ENCODE measurements at regions not wholly inside any gene's neighbourhood (a gene's known extent, or its start where the extent isn't known, plus 50 kb on each side); places are given as distances from the start of the nearest gene placed in this dataset.
A peak's percentile ranks its signal among the peaks of the same experiment; 100 is the strongest.

DNA sequence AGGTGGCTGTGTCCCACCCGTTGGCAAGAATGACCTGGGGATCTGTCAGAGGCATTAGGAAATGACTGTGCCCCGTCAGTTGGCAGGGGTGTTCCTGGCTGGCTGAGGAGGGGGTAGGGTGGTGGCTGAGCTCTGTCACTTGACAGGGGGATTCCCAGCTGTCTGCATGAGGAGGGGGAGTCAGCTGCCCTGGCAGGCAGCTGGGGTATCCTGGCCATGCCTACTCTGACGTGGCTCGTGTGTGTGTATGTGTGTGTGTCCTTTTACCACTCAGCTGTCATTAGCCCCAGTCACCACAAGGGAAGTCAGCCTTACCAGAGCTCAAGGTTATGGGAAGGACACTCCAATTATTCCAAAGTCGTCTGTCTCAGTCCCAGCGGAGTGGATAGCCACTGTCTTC is 93.2 kb downstream of the EFNB1 start:
- no peak for DNase-seq (ENCODE audit: low spot score)

DNA sequence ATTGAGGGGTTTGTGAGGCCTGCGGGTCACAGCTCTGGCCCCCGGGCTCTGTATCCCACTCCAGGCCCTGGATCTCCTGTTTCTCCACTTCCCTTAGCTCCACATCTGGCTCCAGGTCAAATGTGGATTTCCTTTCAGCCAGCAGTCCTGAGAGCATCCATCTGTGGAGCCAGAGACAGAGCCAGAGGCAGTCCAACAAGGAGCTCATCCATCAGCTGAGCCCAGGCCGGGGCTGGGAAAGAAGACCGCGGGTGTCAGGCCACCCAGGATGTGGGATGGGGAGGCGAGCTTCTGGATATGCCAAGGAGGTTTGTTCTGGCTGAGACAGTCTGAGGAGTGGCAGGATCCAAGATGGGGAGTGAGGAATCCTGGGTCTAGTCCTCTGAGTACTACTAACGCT is 91.7 kb downstream of the EFNB1 start:
- no peak for DNase-seq (ENCODE audit: low spot score)

DNA sequence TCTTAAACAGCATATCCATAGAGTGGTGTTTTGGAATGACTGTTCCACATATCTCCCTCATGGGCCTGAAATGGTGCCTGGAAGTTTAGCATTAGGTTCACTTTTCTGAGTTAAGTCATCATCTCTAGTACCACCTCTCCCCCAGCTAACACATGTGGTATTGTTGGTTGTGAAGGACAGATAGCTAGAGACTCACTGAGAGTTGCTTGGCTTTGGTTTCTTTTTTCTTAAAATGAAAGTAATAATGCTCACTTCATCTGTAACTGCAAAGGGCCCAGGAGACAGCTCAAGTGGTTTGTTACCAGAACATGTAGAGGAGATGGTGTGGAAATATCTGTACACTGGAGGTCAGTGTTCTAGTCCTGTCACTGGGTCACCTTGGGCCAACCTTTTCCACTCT is 90.9 kb downstream of the EFNB1 start:
- DNase-seq (ENCODE audit: low spot score): no peak

DNA sequence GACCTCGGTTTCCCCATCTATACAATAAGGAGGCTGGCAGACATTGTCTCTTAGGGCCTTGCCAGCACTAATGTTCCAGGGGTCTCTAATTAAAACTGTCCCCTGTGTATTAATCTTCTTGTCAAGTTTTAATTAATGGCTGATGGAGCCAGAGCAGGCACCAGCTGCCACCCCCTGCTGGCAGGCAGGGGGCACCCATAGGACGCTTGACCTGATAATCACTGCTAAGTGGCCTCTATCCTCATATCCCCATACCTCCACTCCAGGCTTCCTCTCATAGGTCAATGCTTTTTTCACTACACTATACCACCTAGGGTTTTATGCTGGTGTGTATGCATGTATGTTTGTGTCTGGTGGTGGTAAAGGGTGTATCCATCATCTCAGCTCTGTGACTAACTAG is 89.4 kb downstream of the EFNB1 start:
- DNase-seq (ENCODE audit: low spot score): no peak

DNA sequence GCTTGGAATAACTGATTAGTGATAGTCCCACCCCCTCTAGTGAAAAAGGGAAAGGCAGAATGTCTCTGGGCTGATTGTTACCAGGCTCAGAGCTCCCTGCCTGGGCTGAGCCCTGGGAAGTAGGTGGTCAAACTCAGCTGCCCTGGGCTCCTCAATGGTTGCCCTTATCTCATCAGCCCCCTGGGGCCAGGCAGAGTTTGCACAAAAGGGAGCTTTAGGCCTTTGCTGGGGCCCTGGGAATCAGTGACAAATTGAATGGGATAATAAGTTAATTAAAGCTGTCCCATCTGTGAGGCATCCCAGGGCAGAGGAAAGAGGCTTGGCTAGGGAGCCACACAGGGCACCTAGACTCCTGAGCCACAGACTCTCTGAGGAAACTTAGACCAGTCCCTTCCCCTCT is 89.0 kb downstream of the EFNB1 start:
- no peak for DNase-seq (ENCODE audit: low spot score)

DNA sequence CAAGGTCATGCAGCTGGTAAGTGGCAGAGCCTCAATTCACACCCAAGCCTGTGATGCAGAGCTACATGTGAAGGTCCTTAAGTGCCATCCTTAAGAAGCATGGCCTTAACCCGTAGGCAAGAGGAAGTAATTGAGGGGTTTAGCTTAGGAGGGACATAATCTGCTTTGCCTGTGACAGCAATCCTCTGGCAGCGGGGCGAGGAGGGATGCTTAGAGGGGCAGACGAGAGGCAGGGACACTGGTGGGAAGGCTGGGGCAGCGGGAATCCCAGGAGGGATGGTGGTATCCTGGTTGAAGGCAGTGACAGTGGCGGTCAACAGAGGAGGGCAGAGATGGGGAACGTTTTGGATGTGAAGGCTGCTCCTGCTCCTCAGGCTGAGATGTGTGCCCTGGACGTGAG is 88.1 kb downstream of the EFNB1 start:
- DNase-seq (ENCODE audit: low spot score): no peak

DNA sequence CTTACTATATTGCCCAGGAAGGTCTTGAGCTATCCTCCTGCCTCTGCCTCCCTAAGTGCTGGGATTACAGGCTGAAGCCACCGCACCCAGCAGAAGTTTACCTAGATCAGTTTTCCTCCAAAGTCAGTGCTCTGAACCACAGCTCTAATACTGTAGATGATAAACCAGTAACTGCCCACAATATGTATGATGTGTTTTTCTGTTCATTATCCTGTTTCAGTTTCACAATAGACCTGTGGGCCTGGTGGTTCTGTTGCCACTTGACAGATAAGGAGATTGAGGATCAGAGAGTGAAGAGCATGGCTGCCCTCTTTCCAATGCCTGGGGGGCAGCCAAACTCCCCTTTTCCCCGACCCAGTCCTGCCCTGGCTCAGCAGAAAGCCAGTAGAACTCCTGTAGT is 87.0 kb downstream of the EFNB1 start:
- no peak for DNase-seq (ENCODE audit: low spot score)

DNA sequence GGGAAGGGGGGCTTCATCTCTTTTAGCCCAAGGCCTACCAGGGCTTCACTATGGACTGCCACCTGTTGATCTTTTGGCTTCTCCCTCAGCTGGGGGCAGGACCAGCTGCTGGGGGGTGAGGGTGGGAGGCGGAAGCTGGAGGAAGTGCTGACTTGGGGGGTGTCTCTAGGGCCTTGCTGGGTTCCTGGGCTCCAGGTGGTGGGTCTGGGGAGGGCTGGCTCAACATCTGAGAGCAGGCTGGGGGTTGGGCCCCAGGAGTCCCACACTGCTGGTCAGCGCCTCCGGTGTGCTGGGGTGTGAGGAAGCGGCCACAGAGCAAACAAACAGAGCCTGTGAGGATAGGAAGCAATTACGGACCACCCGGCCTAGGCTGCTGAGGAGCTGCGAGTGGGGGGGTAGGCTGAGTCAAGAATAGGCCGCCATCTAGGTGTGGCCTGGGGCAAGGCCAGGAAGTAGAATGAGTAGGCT is 85.7 kb downstream of the EFNB1 start:
- no peak for DNase-seq (ENCODE audit: low spot score)

DNA sequence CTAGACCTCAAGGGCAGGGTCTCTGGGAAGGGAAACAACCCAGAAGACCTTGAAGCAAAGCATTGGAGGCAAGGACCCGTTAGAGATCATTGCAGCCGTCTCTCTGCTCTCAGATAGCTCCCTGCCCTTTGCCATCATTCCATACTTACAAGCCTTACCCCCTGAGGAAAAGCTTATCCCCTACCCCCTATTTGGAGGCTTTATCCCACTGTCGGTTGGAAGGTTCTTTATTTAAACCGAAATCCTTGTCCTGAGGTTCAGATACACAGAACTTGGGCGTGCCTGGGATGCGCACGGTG is 84.4 kb downstream of the EFNB1 start:
- no peak for DNase-seq (ENCODE audit: low spot score)

DNA sequence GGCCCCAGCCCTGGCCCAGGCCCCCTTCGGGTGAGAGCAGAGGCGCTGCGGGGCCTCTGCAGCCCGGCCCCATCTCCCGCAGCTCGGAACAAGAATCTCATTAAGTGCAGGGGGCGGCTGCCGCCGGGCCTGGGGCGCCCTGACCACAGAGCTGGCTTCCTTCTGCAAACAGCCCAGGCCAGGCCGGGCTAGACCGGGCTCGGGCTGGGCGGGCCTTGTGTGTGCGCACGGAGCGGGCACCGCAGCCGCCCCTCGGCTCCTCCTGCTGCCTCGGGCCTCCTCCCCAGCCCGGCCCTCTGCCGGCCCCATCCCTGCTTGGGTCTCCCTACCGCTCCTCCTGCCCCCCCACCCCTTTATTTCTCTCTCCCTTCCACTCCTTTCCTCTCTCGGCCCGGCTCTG is 83.3 kb downstream of the EFNB1 start:
- no peak for DNase-seq (ENCODE audit: low spot score)

DNA sequence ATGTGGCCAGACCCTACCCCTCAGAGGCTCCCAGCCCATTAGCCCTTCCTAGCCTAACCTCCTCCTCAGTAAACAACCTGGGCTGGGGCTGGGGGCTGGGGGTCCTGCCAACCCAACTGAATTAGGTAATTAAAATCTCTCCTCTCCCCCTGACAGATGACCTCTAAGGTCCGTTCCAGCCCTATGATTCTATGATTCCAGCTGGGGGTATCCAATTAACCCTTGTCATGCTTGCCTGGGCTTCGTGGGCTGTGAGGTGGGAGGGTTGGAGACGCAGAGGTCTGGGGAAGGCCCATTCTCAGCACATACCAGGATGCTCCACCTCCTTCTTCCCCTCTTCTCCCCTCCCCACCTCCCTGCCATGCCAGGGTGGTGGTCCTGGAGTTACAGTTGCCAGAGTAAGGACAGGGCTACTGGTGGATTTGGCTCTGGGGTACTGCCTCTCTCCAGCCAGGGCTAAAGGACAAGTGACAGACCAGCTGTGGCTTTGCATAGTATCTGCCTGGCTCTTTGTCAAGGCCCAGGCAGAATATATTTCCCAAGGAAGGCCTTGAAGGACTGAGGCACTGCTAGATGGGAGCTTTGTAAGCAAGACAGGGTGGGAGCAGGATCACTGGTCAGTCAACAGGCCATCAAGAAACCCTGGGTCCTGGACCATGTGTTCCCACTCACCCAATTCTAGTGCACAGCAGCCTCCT is 82.1 kb downstream of the EFNB1 start:
- no peak for DNase-seq (ENCODE audit: low spot score)

DNA sequence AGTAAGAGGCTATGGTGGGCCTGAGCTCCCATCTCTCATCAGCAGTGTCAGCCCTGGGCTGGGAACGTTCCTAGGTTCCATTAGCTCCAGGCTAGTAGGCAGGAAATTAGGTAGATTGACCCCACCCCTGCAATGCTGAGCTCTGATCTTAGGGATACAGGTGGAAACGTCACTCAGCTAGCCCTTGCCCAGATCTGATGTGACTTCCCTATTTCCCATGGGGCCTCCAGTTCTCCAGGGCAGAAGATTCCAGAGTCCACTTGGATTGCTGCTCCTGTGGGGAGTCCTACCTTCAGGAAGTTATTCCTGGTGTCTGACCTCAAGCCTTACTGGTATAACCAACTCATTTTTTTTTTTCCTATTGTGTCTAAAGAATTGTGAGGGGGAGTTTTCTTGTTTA is 81.1 kb downstream of the EFNB1 start:
- DNase-seq (ENCODE audit: low spot score): no peak

DNA sequence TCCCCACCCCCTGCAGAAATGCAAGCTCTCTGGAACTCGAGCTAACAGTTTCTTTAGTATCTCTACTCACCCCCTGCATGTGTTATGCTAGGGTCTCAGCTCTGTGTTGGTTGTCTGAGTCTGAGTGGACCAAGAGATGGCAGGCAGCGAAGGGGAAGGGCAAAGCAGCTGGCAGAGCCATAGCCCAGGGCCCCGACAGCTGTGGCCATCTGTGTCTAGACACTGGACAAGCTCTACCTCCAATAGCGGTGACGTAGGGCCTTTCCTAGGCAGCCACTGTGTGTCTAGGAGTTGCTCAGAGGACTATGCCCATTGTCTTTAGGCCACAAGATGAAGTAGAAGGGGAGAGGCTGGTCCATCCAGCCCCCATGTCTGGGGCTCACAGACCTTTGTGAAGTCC is 79.2 kb downstream of the EFNB1 start:
- DNase-seq (ENCODE audit: low spot score): no peak

DNA sequence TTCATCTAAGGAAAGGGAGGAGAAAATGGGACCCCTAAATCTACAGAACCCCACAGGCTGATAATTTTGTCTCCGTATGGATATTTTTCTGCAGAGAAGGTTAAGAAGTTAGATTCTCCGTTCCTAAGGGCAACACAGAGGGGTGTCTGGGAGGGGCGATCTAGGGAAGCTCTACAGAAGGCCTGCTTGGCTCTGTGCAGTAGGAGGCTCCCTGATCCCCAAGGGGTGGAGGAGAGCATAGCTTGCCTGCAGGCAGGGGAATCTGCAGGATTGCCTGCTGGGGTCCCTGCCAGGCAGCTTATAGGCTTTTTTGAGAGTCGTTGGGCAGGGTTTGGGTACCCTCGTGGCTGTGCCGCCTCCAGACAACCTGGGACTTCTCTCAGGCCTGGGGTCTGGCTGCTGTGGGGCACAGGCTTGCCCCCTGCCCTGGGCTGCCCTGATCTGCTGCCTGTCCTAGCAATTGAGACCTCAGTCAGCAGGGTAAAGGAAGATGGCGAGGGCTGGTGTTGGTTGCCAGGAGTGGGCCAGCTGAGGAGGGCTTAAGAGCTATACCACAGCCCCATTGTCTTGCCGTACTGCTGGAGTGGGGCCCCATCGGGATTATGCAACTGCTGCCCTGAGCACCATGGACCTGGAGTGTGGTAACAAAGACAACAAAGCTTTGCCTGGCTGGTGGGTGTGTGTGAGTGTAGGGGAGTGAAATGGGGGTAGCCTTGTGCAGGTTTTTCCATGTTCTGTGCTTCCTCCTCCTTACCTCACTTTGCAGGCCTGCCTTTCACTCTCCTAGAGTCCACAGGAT is 74.1 kb downstream of the EFNB1 start:
- DNase-seq (ENCODE audit: low spot score): no peak

DNA sequence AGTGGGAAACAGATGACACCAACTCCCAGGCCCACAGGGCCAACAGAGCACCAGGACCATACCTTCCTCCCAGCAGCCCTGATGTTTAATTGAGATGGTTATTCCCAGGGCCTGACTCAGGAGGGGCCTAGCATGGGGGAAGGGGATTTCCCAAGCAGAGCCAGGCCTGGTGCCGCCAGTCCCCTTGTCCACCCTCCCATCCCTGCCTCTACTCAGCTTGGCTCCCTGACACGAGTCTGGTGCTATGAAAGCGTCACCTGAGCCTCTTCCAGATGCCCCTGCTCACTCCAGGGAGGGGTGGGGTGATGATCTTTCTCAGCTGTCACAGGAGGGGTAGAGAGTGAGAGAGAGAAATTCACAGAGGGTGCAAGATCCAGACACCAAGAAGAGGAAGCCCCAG is 72.7 kb downstream of the EFNB1 start:
- no peak for DNase-seq (ENCODE audit: low spot score)

DNA sequence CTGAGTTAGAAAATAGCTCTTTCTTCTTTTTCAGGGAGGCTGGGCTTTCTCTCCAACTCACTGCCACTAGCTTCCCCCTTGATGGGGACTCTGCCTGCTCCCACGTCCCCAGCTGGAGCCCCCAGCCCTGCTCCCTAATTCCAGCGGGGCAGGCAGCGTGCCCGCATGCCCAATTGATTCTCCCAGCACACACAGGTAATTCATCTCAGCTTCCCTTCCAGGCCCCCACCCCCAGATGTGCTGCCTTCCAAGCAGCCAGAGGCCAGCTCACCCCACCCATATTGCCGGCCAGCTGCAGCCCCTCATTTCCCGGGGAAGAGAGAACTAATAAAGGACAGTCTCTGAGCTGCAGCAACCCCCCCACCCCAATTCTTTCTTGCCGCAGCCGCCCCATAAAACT is 69.8 kb downstream of the EFNB1 start:
- DNase-seq (ENCODE audit: low spot score): no peak

DNA sequence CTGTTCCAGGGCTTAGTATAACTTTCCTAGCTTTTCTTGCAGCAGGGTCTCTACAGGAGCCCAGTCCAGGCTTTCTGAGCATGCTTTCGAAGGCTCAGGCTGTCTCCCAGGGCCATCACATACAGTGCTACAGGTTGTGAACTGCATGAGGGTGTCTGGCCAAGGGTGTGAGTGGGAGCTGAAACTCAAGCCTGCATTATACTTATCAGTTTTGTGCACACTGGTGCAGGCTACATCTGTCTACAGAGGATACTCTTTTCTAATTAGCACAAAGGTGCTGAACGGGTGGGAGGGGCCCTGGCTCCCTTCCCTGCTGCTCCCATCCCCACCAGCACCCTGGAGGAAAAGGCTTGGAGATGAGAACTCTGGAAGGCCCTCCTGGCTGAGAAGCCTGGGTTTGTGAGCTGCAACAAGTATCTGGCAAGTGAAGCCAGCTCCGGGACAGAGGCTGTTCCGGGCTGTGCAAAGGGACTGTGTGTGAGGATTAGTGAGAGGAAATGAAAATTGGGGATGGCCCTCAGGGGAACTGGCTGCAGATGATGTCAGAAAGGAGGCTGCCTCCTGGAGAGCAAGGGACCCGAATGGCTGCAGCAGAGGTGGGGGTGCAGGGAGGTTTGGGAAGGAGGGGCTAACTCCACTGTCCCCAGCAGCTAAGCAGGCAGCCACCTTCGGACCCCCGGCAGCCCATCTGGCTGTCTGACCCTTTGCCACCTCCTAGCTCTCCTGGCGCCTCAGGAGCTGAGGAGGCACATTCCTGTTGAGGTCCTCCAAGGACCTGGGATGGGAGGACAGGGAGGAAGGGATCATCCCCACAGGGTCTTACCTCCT is 68.5 kb downstream of the EFNB1 start:
- DNase-seq (ENCODE audit: low spot score): peak; percentile 44

DNA sequence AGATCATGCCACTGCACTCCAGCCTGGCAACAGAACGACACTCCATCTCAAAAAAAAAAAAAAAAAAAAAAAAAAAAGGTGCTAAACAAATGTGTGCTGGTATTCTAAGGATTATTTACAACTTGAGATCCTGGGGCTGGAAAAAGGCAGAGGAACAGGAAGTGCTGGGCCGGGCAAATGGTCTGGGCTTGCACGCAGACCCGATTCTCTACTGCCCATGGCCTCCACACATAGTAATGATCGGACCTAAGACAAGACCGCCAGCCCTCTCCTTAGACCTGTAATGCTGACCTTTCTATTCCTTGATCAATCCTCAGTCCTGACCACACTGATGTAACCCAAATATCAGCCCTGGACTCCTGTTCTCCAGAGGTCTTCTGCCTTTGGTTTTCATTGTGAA is 67.8 kb downstream of the EFNB1 start:
- no peak for DNase-seq (ENCODE audit: low spot score)

DNA sequence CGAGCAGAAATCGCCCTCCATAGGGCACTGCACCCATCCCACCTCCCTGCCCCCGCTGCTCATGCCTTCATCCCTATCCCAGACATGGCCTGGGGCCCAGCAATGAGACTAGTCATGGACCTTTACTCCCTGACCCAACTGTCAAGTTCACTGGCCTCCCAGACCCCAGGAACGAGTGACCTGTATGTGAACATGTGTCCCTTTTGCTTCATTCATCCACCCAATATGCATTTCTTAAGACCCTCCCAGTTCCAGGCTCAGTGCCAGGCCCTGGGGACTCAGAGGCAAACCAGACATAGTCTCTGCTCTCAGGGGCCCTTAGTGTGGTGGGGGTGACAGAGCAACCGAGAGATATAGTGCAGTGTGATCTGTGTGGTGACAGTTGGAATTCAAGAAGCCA is 67.0 kb downstream of the EFNB1 start:
- peak; percentile 5 for DNase-seq (ENCODE audit: low spot score)

DNA sequence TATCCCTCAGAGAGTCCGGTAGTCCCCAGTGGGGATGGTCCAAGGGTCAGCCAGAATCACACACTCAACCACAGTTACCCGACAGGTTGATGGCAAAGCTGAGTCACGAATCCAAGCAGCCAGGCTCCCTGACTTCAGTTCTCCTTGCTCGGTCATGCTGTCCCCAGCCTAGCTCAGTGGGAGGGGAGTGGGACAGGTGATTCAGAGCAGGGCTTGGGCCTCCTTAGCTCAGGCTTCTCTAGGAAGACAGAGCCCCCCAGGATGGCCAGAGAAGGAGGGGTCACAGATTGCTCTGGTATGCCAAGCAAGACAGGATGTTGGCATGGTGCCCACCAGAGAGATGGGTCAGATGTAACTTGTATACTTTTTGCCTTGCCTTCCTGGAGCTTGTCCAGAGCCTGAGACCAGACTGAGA is 66.5 kb downstream of the EFNB1 start:
- DNase-seq (ENCODE audit: low spot score): peak; percentile 61

DNA sequence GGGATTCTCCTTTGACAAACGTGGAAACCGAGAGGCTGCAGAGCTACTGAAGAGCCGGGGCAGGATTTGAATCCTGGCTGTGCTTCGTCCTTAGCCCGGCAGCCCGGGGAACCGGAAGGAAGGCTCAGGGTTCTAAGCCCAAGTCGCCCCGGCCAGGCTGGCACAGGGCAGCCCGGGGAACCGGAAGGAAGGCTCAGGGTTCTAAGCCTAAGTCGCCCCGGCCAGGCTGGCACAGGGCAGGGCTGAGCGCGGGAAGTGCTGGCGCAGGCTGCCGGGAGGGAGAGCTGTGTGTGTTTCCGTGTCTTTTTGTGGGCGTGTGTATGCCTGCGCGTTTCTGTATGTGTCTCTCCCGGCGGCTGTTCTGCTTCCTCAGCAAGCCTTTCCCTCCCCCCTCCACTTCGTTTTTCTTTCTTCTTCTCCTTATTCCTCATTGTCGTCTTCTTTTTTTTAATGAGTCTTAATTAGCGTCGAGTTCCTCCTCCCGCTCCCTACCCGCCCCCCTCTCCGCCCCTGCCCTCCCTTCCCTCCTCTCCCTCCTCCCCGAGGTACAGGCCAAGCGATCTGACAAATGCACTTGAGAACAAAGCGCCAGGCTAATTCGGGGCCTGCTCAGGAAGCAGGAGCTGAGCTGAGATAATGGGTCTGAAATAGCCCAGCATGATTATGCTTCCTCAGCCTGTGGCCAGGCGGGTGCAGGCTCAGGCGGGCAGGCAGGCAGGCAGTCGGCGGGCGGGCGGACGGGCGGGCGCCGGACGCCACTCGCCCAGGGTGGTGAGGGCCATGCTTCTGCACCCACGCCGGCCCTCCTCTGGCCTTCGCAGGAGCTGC is 65.9 kb downstream of the EFNB1 start:
- no peak for DNase-seq (ENCODE audit: low spot score)

DNA sequence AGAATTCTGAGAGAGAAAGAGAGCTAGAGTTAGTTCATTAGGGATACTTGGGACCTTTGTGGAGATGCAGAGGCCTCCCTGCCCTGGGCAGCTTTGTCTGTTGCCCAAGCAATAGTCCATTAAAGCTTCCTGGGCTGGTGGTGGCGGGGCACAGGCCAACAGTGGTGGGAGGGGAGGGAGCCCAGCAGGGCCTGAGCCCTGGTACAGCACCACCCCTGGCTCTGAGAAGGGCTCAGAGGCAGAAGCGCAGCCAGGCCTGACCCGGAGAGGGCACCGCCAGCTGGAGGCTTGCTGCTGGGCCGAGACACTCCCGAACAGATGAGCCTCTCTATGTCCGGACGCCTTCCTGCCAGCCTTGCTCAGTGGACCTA is 65.3 kb downstream of the EFNB1 start:
- DNase-seq (ENCODE audit: low spot score): no peak
